ENCODE measurements at regions not wholly inside any gene's neighbourhood (a gene's known extent, or its start where the extent isn't known, plus 50 kb on each side); places are given as distances from the start of the nearest gene placed in this dataset.

- H3K4me3 Mint-ChIP-seq: no peak overlapping the region
- H3K27ac Mint-ChIP-seq: no peak overlapping the region
- H3K36me3 Mint-ChIP-seq: no peaks in the 10 kb centered on the region
- DNase-seq: no peak
- Histone ChIP-seq H3K4me3 (ENCODE audit: low read length) (no peak overlapping the region), H3K9me3 (ENCODE audit: control insufficient read depth, insufficient read depth, low read length) (no peaks in the 10 kb centered on the region), H3K4me1 (ENCODE audit: control insufficient read depth, insufficient read depth, low read length) (no peaks in the 10 kb centered on the region), H3K27me3 (ENCODE audit: control insufficient read depth, insufficient read depth, low read length) (no peaks in the 10 kb centered on the region), H3K36me3 (ENCODE audit: control insufficient read depth, insufficient read depth, low read length) (no peaks in the 10 kb centered on the region), H3K27ac (ENCODE audit: low read length) (no peak overlapping the region)
- WGBS (ENCODE audit: insufficient coverage): 52% methylated on average over 3 of the region's 3 CpGs
- no peak for TF ChIP-seq CTCF (IDR thresholded peaks at IDR 0.05)
- ATAC-seq: no peak
- no peaks in the 10 kb centered on the region for H3K4me1 Mint-ChIP-seq
- H3K9me3 Mint-ChIP-seq: peaks cover 0 to 2% of the 10 kb centered on the region in 2 donors
- H3K27me3 Mint-ChIP-seq (ENCODE audit: low read depth in 2 of 2): peaks cover 0 to 7% of the 10 kb centered on the region in 2 donors
- intact Hi-C loops (cut with micrococcal nuclease): no loop called here
Observed at GRCh38 chr11:115699733-115700132, 195.5 kb upstream of the CADM1 start.

- Mint-ChIP-seq H3K27ac (no peak overlapping the region), H3K4me1 (no peaks in the 10 kb centered on the region), H3K27me3 (ENCODE audit: low read depth in 2 of 2) (peaks cover 0 to 8% of the 10 kb centered on the region in 2 donors), H3K9me3 (no peaks in the 10 kb centered on the region), H3K4me3 (no peak overlapping the region), H3K36me3 (no peaks in the 10 kb centered on the region)
- no peak for DNase-seq
- no peaks in the 10 kb centered on the region for H3K27me3 ChIP-seq (ENCODE audit: control insufficient read depth, insufficient read depth, low read length)
- intact Hi-C loops (cut with micrococcal nuclease): no loop called here
- TF ChIP-seq CTCF (IDR thresholded peaks at IDR 0.05): no peak
- H3K9me3 ChIP-seq (ENCODE audit: control insufficient read depth, insufficient read depth, low read length): no peaks in the 10 kb centered on the region
- WGBS (ENCODE audit: insufficient coverage): 80% methylated on average over 5 of the region's 5 CpGs
- no peaks in the 10 kb centered on the region for H3K4me1 ChIP-seq (ENCODE audit: control insufficient read depth, insufficient read depth, low read length)
- H3K4me3 ChIP-seq (ENCODE audit: low read length): no peak overlapping the region
- no peak overlapping the region for H3K27ac ChIP-seq (ENCODE audit: low read length)
- ATAC-seq: no peak
- H3K36me3 ChIP-seq (ENCODE audit: control insufficient read depth, insufficient read depth, low read length): no peaks in the 10 kb centered on the region
Observed at GRCh38 chr11:115699326-115699725, 195.1 kb upstream of the CADM1 start.

GRCh38 chr11:115698243-115698642 is 194.0 kb upstream of the CADM1 start:
- Mint-ChIP-seq H3K4me3 (no peak overlapping the region), H3K9me3 (no peaks in the 10 kb centered on the region), H3K36me3 (no peaks in the 10 kb centered on the region), H3K27me3 (ENCODE audit: low read depth in 2 of 2) (peaks cover 0 to 11% of the 10 kb centered on the region in 2 donors), H3K4me1 (no peaks in the 10 kb centered on the region), H3K27ac (no peak overlapping the region)
- intact Hi-C loops (cut with micrococcal nuclease): no loop called here
- TF ChIP-seq CTCF (IDR thresholded peaks at IDR 0.05): no peak
- Histone ChIP-seq H3K9me3 (ENCODE audit: control insufficient read depth, insufficient read depth, low read length) (no peaks in the 10 kb centered on the region), H3K27ac (ENCODE audit: low read length) (no peak overlapping the region), H3K4me3 (ENCODE audit: low read length) (no peak overlapping the region), H3K4me1 (ENCODE audit: control insufficient read depth, insufficient read depth, low read length) (no peaks in the 10 kb centered on the region), H3K36me3 (ENCODE audit: control insufficient read depth, insufficient read depth, low read length) (no peaks in the 10 kb centered on the region), H3K27me3 (ENCODE audit: control insufficient read depth, insufficient read depth, low read length) (no peaks in the 10 kb centered on the region)
- DNase-seq: no peak
- WGBS (ENCODE audit: insufficient coverage): 61% methylated on average over 3 of the region's 4 CpGs
- ATAC-seq: no peak

GRCh38 chr11:115696563-115696962 is 192.3 kb upstream of the CADM1 start:
- 80% methylated on average over 4 of the region's 4 CpGs for WGBS (ENCODE audit: insufficient coverage)
- ATAC-seq: no peak

More at GRCh38 chr11:115696563-115696962, 192.3 kb upstream of the CADM1 start:
- Histone ChIP-seq H3K27ac (ENCODE audit: low read length) (no peak overlapping the region), H3K27me3 (ENCODE audit: control insufficient read depth, insufficient read depth, low read length) (no peaks in the 10 kb centered on the region), H3K9me3 (ENCODE audit: control insufficient read depth, insufficient read depth, low read length) (no peaks in the 10 kb centered on the region), H3K36me3 (ENCODE audit: control insufficient read depth, insufficient read depth, low read length) (no peaks in the 10 kb centered on the region), H3K4me1 (ENCODE audit: control insufficient read depth, insufficient read depth, low read length) (no peaks in the 10 kb centered on the region), H3K4me3 (ENCODE audit: low read length) (no peak overlapping the region)
- Mint-ChIP-seq H3K4me1 (no peaks in the 10 kb centered on the region), H3K27me3 (ENCODE audit: low read depth in 2 of 2) (peaks cover 0 to 9% of the 10 kb centered on the region in 2 donors), H3K36me3 (no peaks in the 10 kb centered on the region), H3K27ac (no peak overlapping the region), H3K9me3 (no peaks in the 10 kb centered on the region), H3K4me3 (no peak overlapping the region)
- no peak for DNase-seq
- intact Hi-C loops (cut with micrococcal nuclease): no loop called here
- TF ChIP-seq CTCF (IDR thresholded peaks at IDR 0.05): no peak
